GM20000 (cell line): ENCODE measurements at regions not wholly inside any gene's neighbourhood (a gene's known extent, or its start where the extent isn't known, plus 50 kb on each side); places are given as distances from the start of the nearest gene placed in this dataset.

Experiments used
- DNase-seq: peaks from one replicate; pipeline ENCODE4 v3.0.0; 2012; ENCODE audit warnings: low spot score
- TF ChIP-seq, protein P1 (sequence below): IDR thresholded peaks from 2 replicates; pipeline ENCODE4 v1.5.1; 2012; ENCODE audit warnings: mild to moderate bottlenecking, control low read depth; ENCODE audit errors: extremely low read depth, missing control alignments

DNA sequence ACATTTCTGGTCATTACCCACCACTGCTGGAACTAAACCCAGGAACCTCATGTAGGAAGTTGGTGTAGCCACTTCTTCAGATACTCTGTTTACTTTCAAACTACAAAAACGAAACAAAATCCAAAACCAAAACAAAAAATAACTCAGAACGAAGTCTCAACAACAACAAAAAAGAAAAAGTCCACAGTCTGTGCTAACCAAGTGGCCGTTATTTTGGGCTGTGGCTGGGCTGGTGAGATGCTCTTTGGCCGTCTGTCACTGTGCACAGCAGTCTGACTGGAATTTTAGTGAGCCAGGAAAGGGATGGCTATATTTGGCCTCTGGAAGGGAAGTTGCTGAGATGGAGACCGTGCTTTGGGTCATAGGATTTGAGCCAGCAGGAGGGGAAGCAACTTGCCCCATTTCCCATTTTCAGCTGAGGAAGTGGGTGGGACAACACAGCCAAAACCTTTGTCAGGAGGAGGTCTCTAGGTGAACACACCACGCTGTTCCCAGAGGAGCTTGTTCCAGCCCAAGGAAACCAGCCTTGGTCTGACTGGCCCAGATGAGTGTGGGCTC is 334.1 kb downstream of the ZSWIM6 start:
- TF ChIP-seq, protein P1, sequence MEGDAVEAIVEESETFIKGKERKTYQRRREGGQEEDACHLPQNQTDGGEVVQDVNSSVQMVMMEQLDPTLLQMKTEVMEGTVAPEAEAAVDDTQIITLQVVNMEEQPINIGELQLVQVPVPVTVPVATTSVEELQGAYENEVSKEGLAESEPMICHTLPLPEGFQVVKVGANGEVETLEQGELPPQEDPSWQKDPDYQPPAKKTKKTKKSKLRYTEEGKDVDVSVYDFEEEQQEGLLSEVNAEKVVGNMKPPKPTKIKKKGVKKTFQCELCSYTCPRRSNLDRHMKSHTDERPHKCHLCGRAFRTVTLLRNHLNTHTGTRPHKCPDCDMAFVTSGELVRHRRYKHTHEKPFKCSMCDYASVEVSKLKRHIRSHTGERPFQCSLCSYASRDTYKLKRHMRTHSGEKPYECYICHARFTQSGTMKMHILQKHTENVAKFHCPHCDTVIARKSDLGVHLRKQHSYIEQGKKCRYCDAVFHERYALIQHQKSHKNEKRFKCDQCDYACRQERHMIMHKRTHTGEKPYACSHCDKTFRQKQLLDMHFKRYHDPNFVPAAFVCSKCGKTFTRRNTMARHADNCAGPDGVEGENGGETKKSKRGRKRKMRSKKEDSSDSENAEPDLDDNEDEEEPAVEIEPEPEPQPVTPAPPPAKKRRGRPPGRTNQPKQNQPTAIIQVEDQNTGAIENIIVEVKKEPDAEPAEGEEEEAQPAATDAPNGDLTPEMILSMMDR: no peak
- no peak for DNase-seq

DNA sequence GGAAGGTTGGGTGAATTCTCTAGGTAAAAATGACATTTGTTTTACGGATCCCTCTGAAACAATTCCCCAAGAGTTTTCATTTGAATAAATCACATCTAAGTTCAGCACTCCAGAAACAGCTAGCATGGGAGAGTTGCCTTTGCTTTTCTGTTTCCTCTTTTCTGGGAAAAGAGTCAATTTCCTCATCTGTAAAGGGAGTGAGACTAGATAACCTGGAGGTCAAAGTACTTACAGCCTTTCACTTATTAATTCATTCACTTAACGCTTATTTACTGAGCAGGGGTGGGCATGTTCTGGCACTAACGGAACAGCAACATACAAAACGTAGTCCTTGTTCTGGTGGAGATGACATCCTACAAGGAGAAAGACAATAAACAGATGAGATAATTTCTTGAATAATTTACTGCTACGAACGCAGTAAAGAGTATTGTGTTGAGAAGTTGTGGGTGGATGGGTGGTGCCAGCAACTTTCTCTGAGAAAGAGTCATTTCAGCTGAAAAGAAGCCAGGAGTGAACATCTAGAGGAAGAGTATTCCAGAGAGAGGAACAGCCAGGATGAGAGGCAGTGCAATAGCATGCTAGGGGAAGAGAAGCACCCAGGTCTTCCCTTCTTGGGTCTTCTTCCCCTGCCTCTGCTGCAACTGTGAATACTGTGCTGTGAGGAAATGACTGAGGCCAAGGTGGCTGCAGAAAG is 335.6 kb downstream of the ZSWIM6 start:
- DNase-seq: no peak
- TF ChIP-seq, protein P1: no peak

DNA sequence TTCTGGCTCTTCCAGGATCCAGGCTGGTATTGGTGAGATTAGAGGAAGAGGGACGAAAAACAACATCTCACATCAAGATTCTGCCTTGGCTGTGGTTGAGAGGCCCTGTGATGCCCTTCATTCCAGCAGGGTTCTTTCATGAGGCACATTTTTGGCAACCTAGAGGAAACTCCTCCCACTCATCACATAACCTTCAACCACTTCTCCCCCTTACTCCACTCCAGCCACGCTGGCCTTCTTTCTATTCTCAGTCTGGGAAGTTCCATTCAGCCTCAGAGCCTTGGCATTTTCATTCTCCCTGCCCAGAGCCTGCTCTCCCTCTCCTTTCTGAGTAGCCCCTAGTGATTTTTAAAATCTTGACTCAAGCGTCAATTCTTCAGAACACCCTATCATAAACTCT is 337.5 kb downstream of the ZSWIM6 start:
- TF ChIP-seq, protein P1: no peak
- no peak for DNase-seq

DNA sequence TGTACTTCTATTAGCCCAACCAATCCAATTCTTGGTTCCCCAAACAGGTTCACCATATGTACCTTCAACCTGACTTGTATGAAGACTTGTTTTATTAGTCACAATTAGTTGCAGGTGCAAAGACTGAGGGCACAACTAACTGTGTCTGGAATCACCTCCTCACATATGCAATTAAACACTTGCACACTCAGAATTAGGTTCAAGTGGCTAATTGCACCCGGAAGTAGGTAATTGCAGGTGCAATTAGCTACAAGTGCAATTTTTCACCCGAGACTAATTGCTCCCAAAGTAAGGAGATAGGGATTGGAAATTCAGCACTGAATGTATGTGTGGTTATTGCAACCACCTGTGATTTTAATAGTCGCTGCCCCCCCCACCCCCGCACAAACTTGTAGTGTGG is 338.9 kb downstream of the ZSWIM6 start:
- DNase-seq: no peak
- TF ChIP-seq, protein P1: no peak

DNA sequence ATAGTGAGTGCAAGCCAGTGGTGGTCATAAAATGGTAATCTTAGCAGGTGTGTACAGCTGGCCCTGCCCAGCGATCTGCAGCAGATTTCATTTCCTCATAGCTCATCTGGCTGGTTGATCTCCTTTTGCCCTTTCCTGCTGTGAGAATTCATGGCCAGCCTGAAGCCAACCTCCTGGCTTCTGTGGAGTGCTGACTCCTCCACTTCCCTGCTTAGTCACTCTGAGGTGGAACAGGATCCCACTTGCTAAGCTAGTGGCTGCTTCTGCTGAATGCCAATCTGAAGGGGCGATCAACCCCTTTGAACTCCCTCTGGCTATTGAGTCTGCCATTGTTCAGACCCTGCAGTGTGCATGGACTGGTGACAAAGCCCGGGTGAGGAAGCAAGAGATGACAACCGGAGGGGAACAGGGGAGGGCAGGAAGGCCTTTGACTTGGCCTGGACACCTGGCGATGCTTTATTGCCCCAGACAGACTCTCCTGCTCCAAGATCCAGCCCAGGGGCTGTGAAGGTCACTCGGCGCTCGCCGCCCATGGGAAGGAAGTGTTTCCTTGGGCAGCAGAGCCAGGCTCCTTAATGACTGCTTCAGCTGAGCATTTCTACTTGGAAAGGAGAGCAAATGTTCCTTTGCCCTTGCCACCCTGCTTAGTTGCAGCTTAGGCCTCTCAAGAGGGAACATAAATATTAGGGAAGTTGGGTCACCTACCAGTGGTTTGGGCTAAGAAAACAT is 341.1 kb downstream of the ZSWIM6 start:
- no peak for DNase-seq
- TF ChIP-seq, protein P1: no peak

DNA sequence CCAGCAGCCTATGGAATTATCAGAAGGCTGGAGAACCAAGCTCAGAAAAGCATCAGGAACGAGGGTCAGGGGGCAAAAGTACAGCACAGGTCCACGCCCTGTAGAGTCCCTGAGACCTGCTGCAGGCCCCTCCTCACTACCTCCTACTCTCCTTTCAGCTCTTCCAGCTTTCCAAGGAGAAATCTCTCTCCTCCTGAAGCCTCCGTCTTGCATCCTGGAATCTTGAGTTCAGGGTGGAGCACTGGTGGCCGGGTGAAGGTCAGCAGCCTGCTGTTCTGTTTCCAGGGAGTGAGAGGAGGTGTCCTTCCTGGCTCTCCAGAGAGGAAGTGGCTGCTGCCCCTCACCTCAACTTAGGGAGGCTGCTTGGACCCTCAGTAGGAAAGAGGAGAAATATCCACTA is 342.3 kb downstream of the ZSWIM6 start:
- DNase-seq: no peak
- TF ChIP-seq, protein P1: no peak

DNA sequence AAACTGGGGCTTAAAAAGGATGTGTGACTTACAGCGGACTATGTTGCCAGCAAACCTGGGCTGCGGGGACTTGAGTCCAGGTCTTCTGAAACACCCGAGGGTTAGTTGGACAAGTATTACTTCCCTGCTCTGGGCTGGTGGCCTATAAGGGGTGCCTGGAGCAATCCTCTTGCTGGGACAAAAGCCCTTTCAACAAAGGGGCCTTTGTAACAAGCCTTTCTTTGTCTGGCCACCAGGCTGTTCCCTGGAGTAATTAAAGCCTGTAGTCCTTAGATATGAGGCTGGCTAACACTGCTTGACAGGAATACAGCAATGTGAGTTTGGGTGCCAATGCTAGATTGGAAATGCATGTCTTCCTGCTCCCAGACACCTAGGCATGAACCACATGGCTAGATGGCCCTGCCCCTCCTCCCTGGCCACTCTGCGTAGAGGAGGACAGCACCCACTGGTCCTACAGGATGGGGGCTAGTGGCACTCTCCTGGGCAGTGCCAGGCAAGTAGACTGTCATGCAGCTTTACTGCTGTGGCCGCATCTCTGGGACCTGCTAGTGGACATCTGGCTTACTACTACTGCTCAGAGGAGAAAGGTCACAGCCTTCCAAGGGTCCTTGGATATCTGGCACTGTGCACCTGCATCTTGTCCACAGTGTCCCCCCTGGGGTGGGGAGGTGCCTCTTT is 343.1 kb downstream of the ZSWIM6 start:
- DNase-seq: no peak

More for the DNA sequence above, 343.1 kb downstream of the ZSWIM6 start:
- TF ChIP-seq, protein P1: no peak
